GM12873 (cell line): ENCODE measurements at regions not wholly inside any gene's neighbourhood (a gene's known extent, or its start where the extent isn't known, plus 50 kb on each side); places are given as distances from the start of the nearest gene placed in this dataset.

Experiments used
- CTCF ChIP-seq: IDR thresholded peaks from 2 replicates; pipeline ENCODE4 v1.5.1; 2012; ENCODE audit warnings: low read depth, mild to moderate bottlenecking, moderate library complexity, low read length, control low read depth; ENCODE audit not compliant: insufficient read depth; ENCODE audit errors: missing control alignments

GRCh38 chr2:143957321-143957720, 562.6 kb downstream of the ZEB2 start:
- no peak for TF ChIP-seq CTCF

- no peak for TF ChIP-seq CTCF
Observed at GRCh38 chr2:143955401-143956065, 564.4 kb downstream of the ZEB2 start.

- TF ChIP-seq CTCF = no peak
Observed at GRCh38 chr2:143954844-143955243, 565.1 kb downstream of the ZEB2 start.

- TF ChIP-seq CTCF = no peak
Observed at GRCh38 chr2:143954186-143954585, 565.7 kb downstream of the ZEB2 start.

DNA sequence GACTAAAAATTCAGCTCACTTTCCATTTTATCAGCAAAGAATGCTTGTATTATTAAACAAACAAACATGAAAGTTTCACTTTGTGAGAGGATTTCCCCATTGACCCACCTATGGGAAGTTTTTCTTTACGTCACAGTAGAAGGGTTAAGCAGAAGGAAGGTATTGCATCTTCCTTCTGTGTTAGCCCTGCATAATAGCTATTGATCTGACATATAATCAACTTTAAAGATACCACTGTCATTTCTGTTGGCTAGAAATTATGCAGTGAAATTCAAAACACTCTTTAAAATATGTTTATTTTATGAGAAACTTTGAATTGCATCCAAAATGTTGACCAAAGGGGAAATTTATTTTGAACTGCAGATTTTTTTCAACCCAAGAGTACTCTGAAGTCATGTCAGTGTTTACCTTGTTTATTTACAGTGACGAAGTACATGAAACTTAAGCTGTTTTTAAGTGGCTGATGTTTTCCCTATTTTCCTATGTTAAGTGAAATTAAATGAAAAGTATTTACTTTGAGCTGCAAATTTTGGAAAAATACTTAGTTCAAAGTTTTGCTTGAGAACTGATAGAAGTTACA, 566.4 kb downstream of the ZEB2 start:
- no peak for TF ChIP-seq CTCF

DNA sequence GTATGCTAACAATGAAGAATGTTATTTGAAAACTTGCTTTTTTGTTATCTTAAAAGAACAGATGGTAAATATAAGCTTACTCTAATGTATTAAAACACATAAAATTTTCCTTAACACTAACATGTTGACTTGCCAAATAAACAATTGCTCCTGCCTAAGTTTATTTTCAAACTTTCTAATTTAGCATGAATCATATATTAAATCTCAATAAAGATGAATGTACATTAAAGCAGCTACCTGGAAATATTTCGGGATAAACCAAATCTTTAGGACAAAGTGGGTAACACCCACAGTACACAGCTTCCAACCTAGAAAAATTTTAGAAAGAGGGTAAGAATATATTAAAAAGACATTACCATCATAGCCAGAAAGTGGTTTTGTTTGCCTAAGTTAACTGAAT, 567.4 kb downstream of the ZEB2 start:
- TF ChIP-seq CTCF = no peak

- no peak for TF ChIP-seq CTCF
Observed at GRCh38 chr2:143950704-143951103, 569.2 kb downstream of the ZEB2 start.
